HG03066 (cell line): ENCODE measurements at regions not wholly inside any gene's neighbourhood (a gene's known extent, or its start where the extent isn't known, plus 50 kb on each side); places are given as distances from the start of the nearest gene placed in this dataset.

Experiments
- ATAC-seq: cut with Tn5 transposase; IDR thresholded peaks from one replicate; pipeline ENCODE4 v1.9.1; 2021; ENCODE audit warnings: low read depth; ENCODE audit not compliant: unreplicated experiment

- ATAC-seq = no peak
These were observed 528.4 kb upstream of the RGS18 start for GRCh38 chr1:191629836-191630235.

DNA sequence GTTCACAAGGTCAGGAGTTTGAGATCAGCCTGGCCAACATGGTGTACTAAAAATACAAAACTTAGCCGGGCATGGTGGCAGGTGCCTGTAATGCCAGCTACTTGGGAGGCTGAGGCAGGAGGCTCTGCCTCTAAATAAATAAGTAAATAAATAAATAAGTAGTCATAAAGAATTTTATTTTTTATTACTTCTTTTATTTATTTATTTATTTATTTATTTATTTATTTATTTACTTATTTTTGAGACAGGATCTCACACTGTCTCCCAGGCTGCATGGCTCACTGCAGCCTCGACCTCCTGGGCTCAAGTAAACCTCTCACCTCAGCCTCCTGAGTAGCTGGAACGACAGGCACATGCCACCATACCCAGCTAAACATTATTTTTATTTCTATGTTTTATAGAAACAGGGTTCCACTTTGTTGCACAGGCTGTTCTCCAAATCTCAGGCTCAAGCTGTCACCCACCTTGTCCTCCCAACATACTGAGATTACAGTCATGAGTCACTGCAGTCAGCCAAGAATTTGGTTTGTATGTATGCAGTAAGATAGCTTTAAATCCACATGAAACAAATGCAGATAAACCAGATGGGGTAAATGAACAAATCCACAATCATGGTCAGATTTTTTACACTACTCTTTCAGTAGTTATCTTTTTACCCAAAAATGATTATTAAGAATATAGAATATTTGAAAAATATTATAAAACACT is 523.3 kb upstream of the RGS18 start:
- no peak for ATAC-seq

DNA sequence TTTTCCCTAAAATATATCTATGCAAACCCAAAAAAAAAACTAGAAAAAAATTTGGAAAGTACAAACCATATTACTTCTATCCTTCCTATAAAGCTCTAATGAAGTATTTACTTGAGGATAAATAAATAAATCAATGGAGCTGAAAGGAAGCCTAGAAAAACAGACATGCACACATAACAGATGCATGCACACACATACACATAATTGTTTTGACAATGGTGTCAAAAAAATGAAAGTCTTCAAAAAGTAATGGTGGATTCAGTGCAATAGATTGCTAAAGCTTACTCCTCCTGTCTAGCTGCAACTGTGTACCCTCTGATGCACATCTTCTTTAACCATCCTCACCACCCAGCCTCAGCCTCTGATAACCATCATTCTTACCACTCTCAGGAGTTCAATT is 521.9 kb upstream of the RGS18 start:
- no peak for ATAC-seq

- no peak for ATAC-seq
These were observed 516.6 kb upstream of the RGS18 start for GRCh38 chr1:191641420-191642260.

- ATAC-seq = no peak
These were observed 515.2 kb upstream of the RGS18 start for GRCh38 chr1:191643060-191643459.

DNA sequence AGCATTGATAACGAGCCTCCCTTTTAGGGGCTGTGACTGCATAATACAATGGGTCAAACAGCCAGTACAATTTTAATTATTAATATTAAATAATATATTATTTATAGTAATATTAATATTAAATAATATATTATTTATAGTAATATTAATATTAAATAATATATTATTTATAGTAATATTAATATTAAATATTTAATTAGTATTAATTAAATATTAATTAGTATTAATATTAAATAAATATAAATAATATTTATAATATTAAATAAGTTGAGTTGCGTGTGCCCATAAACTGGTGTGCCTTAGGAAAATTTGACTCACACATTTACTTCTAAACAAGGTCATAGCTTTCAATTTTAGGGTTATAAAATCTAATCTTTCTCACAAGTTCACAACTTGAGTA is 509.3 kb upstream of the RGS18 start:
- ATAC-seq = no peak

DNA sequence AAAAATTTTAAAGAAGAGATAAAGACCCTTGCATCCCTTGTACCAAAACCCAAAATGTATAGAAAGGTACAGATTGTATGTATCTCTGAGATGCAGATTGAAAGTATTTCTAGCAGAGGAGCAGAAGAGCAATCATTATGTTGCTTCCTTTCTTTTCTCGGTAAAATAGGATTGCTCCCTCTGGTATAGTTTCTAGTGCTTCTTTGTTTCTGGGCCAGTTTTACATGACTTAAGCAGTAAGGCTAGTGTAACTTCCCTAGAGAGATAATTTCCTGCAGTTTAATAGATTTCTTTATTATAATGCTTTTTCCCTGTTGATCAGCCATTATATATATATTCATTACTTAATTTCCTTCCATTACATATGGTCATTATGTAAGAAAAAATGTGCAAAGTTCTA is 496.2 kb upstream of the RGS18 start:
- no peak for ATAC-seq

DNA sequence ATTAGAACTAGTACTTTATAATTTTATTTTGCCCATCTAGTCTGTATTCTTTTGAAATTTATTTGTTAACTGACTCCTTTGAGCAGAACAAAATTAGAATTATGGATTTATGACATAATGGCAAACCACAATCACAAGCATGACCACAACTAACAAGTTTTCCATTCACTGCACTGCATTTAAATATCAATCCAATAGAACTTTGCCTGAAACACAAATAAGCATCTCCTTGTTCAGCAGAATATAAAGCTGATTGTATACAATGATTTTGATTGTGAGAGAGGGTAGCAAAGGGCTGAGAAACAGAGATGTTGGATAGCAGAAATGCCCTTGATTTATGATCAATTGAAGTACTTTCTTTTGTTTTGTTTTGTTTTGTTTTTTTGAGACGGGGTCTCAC is 495.5 kb upstream of the RGS18 start:
- no peak for ATAC-seq

DNA sequence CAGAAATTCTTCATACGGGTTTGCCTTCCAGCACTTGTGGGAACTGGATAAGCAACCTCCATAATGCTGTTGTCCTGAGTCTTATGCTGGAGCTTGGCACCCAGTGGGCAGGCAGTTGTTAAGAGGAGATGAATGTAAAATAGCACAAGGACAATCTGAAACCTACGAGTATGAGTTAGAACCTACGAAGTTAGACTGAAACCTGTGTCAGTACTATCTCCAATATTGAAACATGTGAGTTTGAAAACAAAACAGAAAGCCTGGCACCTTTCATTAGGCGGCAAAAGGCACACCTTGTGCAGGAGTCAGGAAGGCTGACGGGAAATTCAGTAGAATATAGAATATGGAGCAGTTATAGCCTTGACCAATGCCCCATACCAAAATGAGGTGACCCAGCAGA is 489.7 kb upstream of the RGS18 start:
- ATAC-seq = no peak

GRCh38 chr1:191669629-191670028 is 488.6 kb upstream of the RGS18 start:
- ATAC-seq = no peak

- no peak for ATAC-seq
These were observed 487.0 kb upstream of the RGS18 start for GRCh38 chr1:191671236-191671635.

DNA sequence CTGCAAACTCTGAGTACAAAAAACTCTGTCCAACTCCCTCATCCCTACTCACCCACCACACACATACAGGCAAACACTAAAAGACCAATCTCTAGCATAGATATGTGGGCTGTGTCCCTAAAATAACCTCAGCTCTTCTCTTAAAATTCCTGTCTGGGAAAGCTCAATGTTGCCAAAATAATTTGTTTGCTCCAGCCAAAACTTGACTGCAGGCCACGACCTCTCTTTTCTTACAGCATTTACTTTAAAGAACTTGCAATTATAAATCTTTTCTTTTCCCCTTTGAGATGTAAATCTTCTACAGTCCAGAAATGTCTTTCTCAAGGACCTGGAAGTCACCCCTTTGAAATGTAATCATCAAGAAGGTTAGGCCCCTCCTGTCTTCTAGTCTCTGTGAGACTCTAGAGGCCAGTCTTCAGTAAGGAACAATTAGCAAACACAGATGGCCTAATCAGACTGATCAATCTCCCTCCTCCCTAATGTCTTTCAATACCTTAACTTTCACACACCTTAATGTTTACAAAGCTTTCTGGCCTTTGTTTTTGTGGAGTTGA is 483.6 kb upstream of the RGS18 start:
- ATAC-seq = no peak

GRCh38 chr1:191675856-191676783 is 482.1 kb upstream of the RGS18 start:
- no peak for ATAC-seq

- no peak for ATAC-seq
These were observed 472.6 kb upstream of the RGS18 start for GRCh38 chr1:191685669-191686068.

DNA sequence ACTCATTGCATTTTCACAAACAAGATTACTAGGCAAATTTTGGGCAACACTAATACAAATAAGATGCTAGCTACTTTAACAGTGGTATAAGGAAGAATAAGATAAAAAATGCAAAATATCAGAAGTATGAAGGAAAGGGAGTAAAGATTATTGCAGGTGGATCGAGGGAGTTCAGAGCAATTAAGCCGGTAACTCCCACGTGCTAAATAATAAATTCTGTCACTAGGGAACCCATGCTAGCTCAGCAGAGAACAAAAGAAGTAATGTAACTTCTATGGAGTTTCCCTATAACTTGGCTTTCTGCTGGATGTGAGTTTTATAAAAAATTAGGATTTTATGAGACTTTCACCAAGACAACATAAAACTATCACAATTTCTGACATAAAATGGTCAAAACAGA is 470.5 kb upstream of the RGS18 start:
- no peak for ATAC-seq

GRCh38 chr1:191690931-191691330 is 467.3 kb upstream of the RGS18 start:
- no peak for ATAC-seq

DNA sequence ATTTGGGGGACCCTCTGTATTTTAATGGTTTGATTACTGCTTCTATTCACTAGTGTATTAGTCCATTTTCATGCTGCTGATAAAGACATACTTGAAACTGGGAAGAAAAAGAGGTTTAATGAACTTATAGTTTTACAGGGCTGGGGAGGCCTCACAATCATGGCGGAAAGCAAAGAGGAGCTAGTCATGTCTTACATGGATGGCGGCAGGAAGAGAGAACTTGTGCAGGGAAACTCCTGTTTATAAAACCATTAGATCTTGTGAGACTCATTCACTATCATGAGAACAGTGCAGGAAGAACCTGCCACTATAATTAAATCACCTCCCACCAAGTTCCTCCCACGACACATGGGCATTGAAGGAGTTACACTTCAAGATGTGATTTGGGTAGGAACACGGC is 464.5 kb upstream of the RGS18 start:
- ATAC-seq = no peak

GRCh38 chr1:191695865-191696264 is 462.4 kb upstream of the RGS18 start:
- ATAC-seq = peak; percentile 71

DNA sequence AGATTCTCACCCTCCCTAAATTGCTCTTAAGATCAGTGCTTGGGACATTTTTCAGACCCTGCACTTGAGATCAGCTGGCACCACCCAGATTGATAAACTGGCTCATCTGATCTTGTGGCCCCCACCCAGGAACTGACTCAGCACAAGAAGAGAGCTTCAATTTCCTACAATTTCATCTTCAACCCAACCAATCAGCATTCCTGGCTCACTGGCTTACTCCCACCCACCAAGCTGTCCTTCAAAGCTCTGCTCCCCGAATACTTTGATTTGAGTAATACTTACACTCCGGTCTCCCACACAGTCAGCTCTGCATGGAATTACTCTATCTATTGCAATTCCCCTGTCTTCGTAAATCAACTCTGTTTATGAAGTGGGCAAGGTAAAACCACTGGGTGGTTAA is 461.9 kb upstream of the RGS18 start:
- no peak for ATAC-seq

- ATAC-seq = no peak
These were observed 460.7 kb upstream of the RGS18 start for GRCh38 chr1:191697556-191697955.

DNA sequence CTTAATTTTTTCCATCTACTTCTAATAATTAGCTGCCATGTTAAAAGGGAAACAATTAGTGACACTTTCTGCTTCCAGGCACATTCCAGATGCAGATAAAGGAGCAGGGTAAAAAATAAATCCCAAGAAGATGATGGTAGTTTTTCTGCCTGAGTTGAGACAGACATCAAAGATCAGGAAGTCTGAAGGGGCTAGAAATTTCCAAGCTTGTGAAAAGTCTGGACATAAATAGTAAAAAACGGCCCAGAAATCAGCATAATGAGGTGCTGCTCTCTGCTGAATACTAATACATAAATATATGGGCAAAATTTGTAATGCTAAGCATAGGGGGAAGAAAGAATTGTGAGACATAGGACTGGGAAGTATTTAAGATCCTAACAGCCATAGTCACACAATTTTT is 460.0 kb upstream of the RGS18 start:
- no peak for ATAC-seq
